Hepatocyte (in vitro differentiated cells): ENCODE measurements at regions not wholly inside any gene's neighbourhood (a gene's known extent, or its start where the extent isn't known, plus 50 kb on each side); places are given as distances from the start of the nearest gene placed in this dataset.
A peak's percentile ranks its signal among the peaks of the same experiment; 100 is the strongest.

Source experiments
- DNase-seq: peaks from one replicate; pipeline ENCODE4 v3.0.0-alpha.2; 2016; ENCODE audit warnings: low spot score
- H2AFZ ChIP-seq: fragments of 200-600 bp; sonication (generic); 2 replicates; pipeline ENCODE4 v1.6.0; 2016; ENCODE audit warnings: antibody characterized with exemption, mild to moderate bottlenecking
- H3K27ac ChIP-seq: fragments of 200-600 bp; sonication (generic); 2 replicates; pipeline ENCODE4 v1.5.1; 2016; ENCODE audit warnings: mild to moderate bottlenecking
- H3K27me3 ChIP-seq: fragments of 200-600 bp; sonication (generic); 2 replicates; pipeline ENCODE4 v1.6.1; 2016
- H3K36me3 ChIP-seq: fragments of 200-600 bp; sonication (generic); replicated peaks from 2 replicates; pipeline ENCODE4 v1.5.1; 2016; ENCODE audit warnings: low read depth; ENCODE audit not compliant: insufficient read depth
- H3K4me1 ChIP-seq: fragments of 200-600 bp; sonication (generic); 2 replicates; pipeline ENCODE4 v1.5.1; 2016; ENCODE audit warnings: mild to moderate bottlenecking, moderate library complexity; ENCODE audit not compliant: insufficient read depth
- H3K4me2 ChIP-seq: fragments of 200-600 bp; sonication (generic); 2 replicates; pipeline ENCODE4 v1.6.0; 2016
- H3K4me3 ChIP-seq: fragments of 200-600 bp; sonication (generic); 2 replicates; pipeline ENCODE4 v1.5.1; 2016; ENCODE audit warnings: mild to moderate bottlenecking
- H3K79me2 ChIP-seq: fragments of 200-600 bp; sonication (generic); 2 replicates; pipeline ENCODE4 v1.6.0; 2017; ENCODE audit warnings: mild to moderate bottlenecking
- H3K9me2 ChIP-seq: fragments of 200-600 bp; sonication (generic); replicated peaks from 2 replicates; pipeline ENCODE4 v1.6.0; 2017; ENCODE audit warnings: mild to moderate bottlenecking; ENCODE audit not compliant: insufficient read depth
- H3K9me3 ChIP-seq: fragments of 200-600 bp; sonication (generic); 2 replicates; pipeline ENCODE4 v1.5.1; 2016; ENCODE audit warnings: low read depth, mild to moderate bottlenecking
- H4K20me1 ChIP-seq: fragments of 200-600 bp; sonication (generic); 2 replicates; pipeline ENCODE4 v1.6.0; 2016; ENCODE audit warnings: mild to moderate bottlenecking; ENCODE audit not compliant: insufficient read depth, poor library complexity, severe bottlenecking
- EZH2 ChIP-seq: fragments of 200-600 bp; sonication (generic); IDR thresholded peaks from 2 replicates; pipeline ENCODE4 v1.6.1; 2016; ENCODE audit warnings: antibody characterized with exemption, mild to moderate bottlenecking, borderline replicate concordance
- EZH2phosphoT487 ChIP-seq: fragments of 200-600 bp; sonication (generic); IDR thresholded peaks from one replicate; pipeline ENCODE4 v1.6.1; 2018; ENCODE audit warnings: antibody characterized with exemption, mild to moderate bottlenecking, low read depth, moderate library complexity; ENCODE audit not compliant: unreplicated experiment, severe bottlenecking
- WGBS: methylation state at CpG from one replicate; pipeline ENCODE4 v1.1.6; 2016; ENCODE audit warnings: low lambda C conversion rate; ENCODE audit errors: missing lambda C conversion rate; 5-methylcytosine and 5-hydroxymethylcytosine counted together
- TF ChIP-seq, protein P1 (sequence below): fragments of 200-600 bp; sonication (generic); IDR thresholded peaks from 2 replicates; pipeline ENCODE4 v1.5.1; 2016; ENCODE audit warnings: antibody characterized with exemption, mild to moderate bottlenecking; ENCODE audit not compliant: poor library complexity

DNA sequence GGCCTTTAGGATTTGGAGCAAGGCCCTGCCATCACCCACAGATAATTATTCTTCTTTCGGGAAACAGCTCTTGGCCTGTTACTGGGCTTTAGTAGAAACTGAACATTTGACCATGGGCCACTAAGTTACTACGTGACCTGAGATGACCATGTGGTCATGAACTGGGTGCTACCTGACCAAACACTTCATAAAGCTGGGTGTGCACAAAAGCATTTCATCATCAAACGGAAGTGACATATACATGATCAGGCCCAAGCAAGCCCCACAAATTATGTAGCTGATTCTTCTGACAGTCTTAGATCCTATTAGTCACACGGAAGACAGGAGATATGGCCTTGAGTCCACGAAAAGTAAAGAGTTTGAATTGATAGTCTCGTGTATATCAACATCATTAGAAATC is 130.9 kb upstream of the FBN2 start:
- TF ChIP-seq, protein P1, sequence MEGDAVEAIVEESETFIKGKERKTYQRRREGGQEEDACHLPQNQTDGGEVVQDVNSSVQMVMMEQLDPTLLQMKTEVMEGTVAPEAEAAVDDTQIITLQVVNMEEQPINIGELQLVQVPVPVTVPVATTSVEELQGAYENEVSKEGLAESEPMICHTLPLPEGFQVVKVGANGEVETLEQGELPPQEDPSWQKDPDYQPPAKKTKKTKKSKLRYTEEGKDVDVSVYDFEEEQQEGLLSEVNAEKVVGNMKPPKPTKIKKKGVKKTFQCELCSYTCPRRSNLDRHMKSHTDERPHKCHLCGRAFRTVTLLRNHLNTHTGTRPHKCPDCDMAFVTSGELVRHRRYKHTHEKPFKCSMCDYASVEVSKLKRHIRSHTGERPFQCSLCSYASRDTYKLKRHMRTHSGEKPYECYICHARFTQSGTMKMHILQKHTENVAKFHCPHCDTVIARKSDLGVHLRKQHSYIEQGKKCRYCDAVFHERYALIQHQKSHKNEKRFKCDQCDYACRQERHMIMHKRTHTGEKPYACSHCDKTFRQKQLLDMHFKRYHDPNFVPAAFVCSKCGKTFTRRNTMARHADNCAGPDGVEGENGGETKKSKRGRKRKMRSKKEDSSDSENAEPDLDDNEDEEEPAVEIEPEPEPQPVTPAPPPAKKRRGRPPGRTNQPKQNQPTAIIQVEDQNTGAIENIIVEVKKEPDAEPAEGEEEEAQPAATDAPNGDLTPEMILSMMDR, result no peak
- TF ChIP-seq EZH2, result no peak
- no peak for TF ChIP-seq EZH2phosphoT487
- no peaks in the 10 kb centered on the region for H3K79me2 ChIP-seq
- WGBS, result 95% methylated on average over 6 of the region's 6 CpGs
- H4K20me1 ChIP-seq, result no peaks in the 10 kb centered on the region
- H3K4me2 ChIP-seq, result no peak overlapping the region
- H3K27me3 ChIP-seq, result no peaks in the 10 kb centered on the region
- no peak for DNase-seq
- H3K4me3 ChIP-seq, result no peak overlapping the region
- no peaks in the 10 kb centered on the region for H3K9me3 ChIP-seq
- H2AFZ ChIP-seq, result no peak overlapping the region
- no peaks in the 10 kb centered on the region for H3K9me2 ChIP-seq
- no peaks in the 10 kb centered on the region for H3K4me1 ChIP-seq
- no peak overlapping the region for H3K27ac ChIP-seq
- H3K36me3 ChIP-seq, result no peaks in the 10 kb centered on the region

DNA sequence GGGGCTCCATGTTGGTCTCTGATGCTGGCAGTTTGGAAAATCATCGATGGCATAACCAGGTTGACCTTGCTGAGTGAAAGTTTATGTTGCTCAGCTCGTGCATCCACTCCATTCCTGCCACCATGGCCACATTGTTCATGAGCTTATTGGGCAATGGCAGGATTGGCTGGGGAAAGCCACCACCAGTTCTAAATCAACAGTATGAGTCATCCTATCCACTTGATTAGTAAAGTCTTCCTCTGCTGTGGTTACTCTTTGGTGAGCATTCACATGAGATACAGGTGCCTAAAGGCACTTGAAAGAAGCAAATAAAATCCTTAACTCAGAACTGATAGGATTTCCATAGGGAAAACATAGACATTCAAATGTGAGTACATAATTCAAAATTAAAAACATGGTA is 131.8 kb upstream of the FBN2 start:
- 83% methylated on average over 2 of the region's 2 CpGs for WGBS
- H3K27me3 ChIP-seq, result no peaks in the 10 kb centered on the region
- no peak overlapping the region for H2AFZ ChIP-seq
- no peak overlapping the region for H3K4me2 ChIP-seq
- no peak for TF ChIP-seq EZH2phosphoT487
- TF ChIP-seq EZH2, result no peak
- TF ChIP-seq, protein P1, result no peak
- no peak overlapping the region for H3K27ac ChIP-seq
- H3K79me2 ChIP-seq, result no peaks in the 10 kb centered on the region
- H4K20me1 ChIP-seq, result no peaks in the 10 kb centered on the region
- no peaks in the 10 kb centered on the region for H3K4me1 ChIP-seq
- DNase-seq, result no peak
- H3K4me3 ChIP-seq, result no peak overlapping the region
- no peaks in the 10 kb centered on the region for H3K9me3 ChIP-seq
- H3K36me3 ChIP-seq, result no peaks in the 10 kb centered on the region
- no peaks in the 10 kb centered on the region for H3K9me2 ChIP-seq

DNA sequence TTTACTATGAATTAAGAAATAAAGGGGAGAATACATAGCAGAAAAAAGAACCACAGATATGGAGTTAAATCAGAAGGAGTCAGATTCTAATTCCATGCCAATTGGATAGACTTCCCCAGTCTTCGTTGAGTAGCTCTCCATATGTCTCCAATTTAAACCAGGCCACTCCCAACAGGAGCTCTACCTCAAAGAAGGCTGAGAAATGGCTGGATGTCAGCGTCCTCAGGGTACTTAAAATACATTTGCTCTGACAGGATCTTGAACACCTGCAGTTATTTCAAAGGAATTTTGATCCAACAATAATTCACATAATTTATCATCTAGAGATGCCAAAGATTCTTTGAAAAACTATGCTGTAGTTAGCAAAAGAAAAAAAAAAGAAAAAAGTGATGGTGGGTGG is 133.9 kb upstream of the FBN2 start:
- no peaks in the 10 kb centered on the region for H3K79me2 ChIP-seq
- H3K9me3 ChIP-seq, result no peaks in the 10 kb centered on the region
- H3K4me2 ChIP-seq, result peak overlapping the region; percentile 30
- H3K27ac ChIP-seq, result no peak overlapping the region
- H3K27me3 ChIP-seq, result no peaks in the 10 kb centered on the region
- no peaks in the 10 kb centered on the region for H3K4me1 ChIP-seq
- no peaks in the 10 kb centered on the region for H3K36me3 ChIP-seq
- no peak for DNase-seq
- no peak for TF ChIP-seq EZH2
- TF ChIP-seq, protein P1, result no peak
- TF ChIP-seq EZH2phosphoT487, result no peak
- H4K20me1 ChIP-seq, result no peaks in the 10 kb centered on the region
- H2AFZ ChIP-seq, result no peak overlapping the region
- no peak overlapping the region for H3K4me3 ChIP-seq
- H3K9me2 ChIP-seq, result no peaks in the 10 kb centered on the region
- WGBS, result 48% methylated on average over 2 of the region's 2 CpGs

DNA sequence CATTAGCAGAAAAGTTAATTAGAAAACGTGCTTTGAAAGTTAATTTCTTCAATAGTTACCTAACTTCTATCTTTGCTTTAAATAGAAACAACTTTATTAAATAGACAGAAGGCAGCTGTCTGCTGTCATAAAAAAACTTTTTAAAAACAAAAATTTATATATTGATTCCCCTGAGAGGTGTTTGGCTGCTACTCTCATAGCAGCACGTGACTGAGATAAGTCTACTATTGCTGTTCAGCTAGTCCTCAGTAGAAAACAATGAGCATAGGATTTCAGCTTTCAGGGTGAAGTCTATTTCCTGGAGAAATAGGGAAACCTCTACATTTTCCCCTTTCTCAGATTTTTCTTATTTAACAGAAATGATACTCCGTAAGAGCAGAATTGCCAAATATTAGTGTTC is 135.0 kb upstream of the FBN2 start:
- no peaks in the 10 kb centered on the region for H4K20me1 ChIP-seq
- no peak overlapping the region for H2AFZ ChIP-seq
- H3K27me3 ChIP-seq, result no peaks in the 10 kb centered on the region
- H3K4me2 ChIP-seq, result peak overlapping the region; percentile 30
- no peaks in the 10 kb centered on the region for H3K36me3 ChIP-seq
- H3K27ac ChIP-seq, result peak overlapping the region; percentile 33
- no peaks in the 10 kb centered on the region for H3K4me1 ChIP-seq
- H3K9me2 ChIP-seq, result no peaks in the 10 kb centered on the region
- no peak overlapping the region for H3K4me3 ChIP-seq
- DNase-seq, result no peak
- no peak for TF ChIP-seq EZH2phosphoT487
- TF ChIP-seq, protein P1, result no peak
- H3K9me3 ChIP-seq, result no peaks in the 10 kb centered on the region
- WGBS, result 78% methylated on average over 3 of the region's 3 CpGs
- H3K79me2 ChIP-seq, result no peaks in the 10 kb centered on the region
